GM13976 (cell line): ENCODE measurements at regions not wholly inside any gene's neighbourhood (a gene's known extent, or its start where the extent isn't known, plus 50 kb on each side); places are given as distances from the start of the nearest gene placed in this dataset.

Experiments
- DNase-seq: peaks from one replicate; pipeline ENCODE4 v3.0.0; 2012; ENCODE audit warnings: low spot score
- CTCF ChIP-seq: IDR thresholded peaks from 2 replicates; pipeline ENCODE4 v1.5.1; 2012; ENCODE audit warnings: borderline replicate concordance, mild to moderate bottlenecking; ENCODE audit not compliant: insufficient read depth; ENCODE audit errors: extremely low read depth, missing control alignments, control extremely low read depth
- in situ Hi-C: fragments of 300-500 bp; cut with MboI; formaldehyde crosslinking; loops from one replicate; pipeline ENCODE4 v1.12.0; 2022; ENCODE audit warnings: low sequenced_read_pairs, mixed read lengths, inconsistent platforms; ENCODE audit not compliant: unreplicated experiment

GRCh38 chr9:82273121-82273520 lies 284.5 kb downstream of the SPATA31D1 start:
- DNase-seq = no peak
- in situ Hi-C loops = no loop called here
- TF ChIP-seq CTCF = no peak

- TF ChIP-seq CTCF = no peak
- in situ Hi-C loops = no loop called here
- no peak for DNase-seq
Observed at GRCh38 chr9:82275258-82275927, 286.8 kb downstream of the SPATA31D1 start.

GRCh38 chr9:82281066-82281465 lies 292.5 kb downstream of the SPATA31D1 start:
- no peak for DNase-seq
- in situ Hi-C loops = no loop called here
- TF ChIP-seq CTCF = no peak

GRCh38 chr9:82284758-82285157 lies 296.2 kb downstream of the SPATA31D1 start:
- in situ Hi-C loops = no loop called here
- TF ChIP-seq CTCF = no peak
- no peak for DNase-seq

GRCh38 chr9:82295181-82295580 lies 306.6 kb downstream of the SPATA31D1 start:
- in situ Hi-C loops = no loop called here

GRCh38 chr9:82299870-82300269 lies 311.3 kb downstream of the SPATA31D1 start:
- in situ Hi-C loops = no loop called here
- DNase-seq = no peak
- no peak for TF ChIP-seq CTCF

More at GRCh38 chr9:82295181-82295580, 306.6 kb downstream of the SPATA31D1 start:
- DNase-seq = no peak
- TF ChIP-seq CTCF = no peak
